HEK293 (cell line): ENCODE measurements at regions not wholly inside any gene's neighbourhood (a gene's known extent, or its start where the extent isn't known, plus 50 kb on each side); places are given as distances from the start of the nearest gene placed in this dataset.

ENCODE experiments used
- CTCF ChIA-PET: fragments of 350-600 bp; formaldehyde crosslinking; extraction: SDS; loops from one replicate; lab custom pipeline; 2021; ENCODE audit warnings: antibody characterized with exemption; lab: Yijun Ruan, JAX
- POLR2A ChIA-PET: fragments of 300-600 bp; formaldehyde crosslinking; extraction: SDS; loops from one replicate; lab custom pipeline; 2020; ENCODE audit warnings: antibody characterized with exemption, inconsistent platforms; lab: Yijun Ruan, JAX
- H3K27ac ChIP-seq: fragments of 200-500 bp; sonication (Bioruptor generic); 2 replicates; pipeline ENCODE4 v1.5.1; 2014; ENCODE audit warnings: low read depth, low read length, control low read depth, inconsistent platforms; ENCODE audit errors: extremely low read depth
- H3K36me3 ChIP-seq, 2 experiments: fragments of 200-500 bp in 1 of 2; sonication (Bioruptor generic) in 1 of 2; 1 replicate in 1 of 2; 2 replicates in 1 of 2; pipeline ENCODE4 v1.5.1; 2014 to 2017; ENCODE audit warnings: inconsistent platforms in 2 of 2, low read length in 2 of 2; ENCODE audit not compliant: control insufficient read depth in 2 of 2, insufficient read depth in 1 of 2
- H3K4me1 ChIP-seq: fragments of 200-500 bp; sonication (Bioruptor generic); 2 replicates; pipeline ENCODE4 v1.5.1; 2014; ENCODE audit warnings: mild to moderate bottlenecking, low read length, inconsistent platforms; ENCODE audit not compliant: control insufficient read depth, insufficient read depth
- H3K4me3 ChIP-seq: 2 replicates; pipeline ENCODE4 v1.5.1; 2011; ENCODE audit warnings: low read depth, mild to moderate bottlenecking, control low read depth, low read length, moderate library complexity
- H3K9me3 ChIP-seq: fragments of 200-500 bp; sonication (Bioruptor generic); 2 replicates; pipeline ENCODE4 v1.5.1; 2014; ENCODE audit warnings: low read depth, low read length, inconsistent platforms; ENCODE audit not compliant: control insufficient read depth, insufficient read depth
- CTCF ChIP-seq: fragments of 450-650 bp; formaldehyde crosslinking; IDR thresholded peaks from 2 replicates; pipeline ENCODE4 v1.5.1; 2016; ENCODE audit warnings: missing biosample characterization, missing genetic modification characterization
- GLIS1 ChIP-seq: fragments of 450-650 bp; formaldehyde crosslinking; IDR thresholded peaks from 2 replicates; pipeline ENCODE4 v1.5.1; 2016; ENCODE audit warnings: missing biosample characterization, missing genetic modification characterization
- HIC1 ChIP-seq: fragments of 450-650 bp; formaldehyde crosslinking; IDR thresholded peaks from 2 replicates; pipeline ENCODE4 v1.5.1; 2016; ENCODE audit warnings: missing biosample characterization, missing genetic modification characterization
- HOXA7 ChIP-seq: sonication (generic); formaldehyde crosslinking; IDR thresholded peaks from 2 replicates; pipeline ENCODE4 v1.8.1; 2022; ENCODE audit warnings: missing genetic modification reagents, borderline replicate concordance
- PRDM10 ChIP-seq: fragments of 450-650 bp; formaldehyde crosslinking; IDR thresholded peaks from 2 replicates; pipeline ENCODE4 v1.5.1; 2016; ENCODE audit warnings: missing biosample characterization, missing genetic modification characterization
- RBAK ChIP-seq: fragments of 450-650 bp; formaldehyde crosslinking; IDR thresholded peaks from 2 replicates; pipeline ENCODE4 v1.5.1; 2016; ENCODE audit warnings: missing biosample characterization, missing genetic modification characterization
- ZFHX2 ChIP-seq: fragments of 450-650 bp; formaldehyde crosslinking; conservative IDR thresholded peaks from 2 replicates; pipeline ENCODE4 v1.5.1; 2016; ENCODE audit warnings: missing biosample characterization, missing genetic modification characterization
- ZNF174 ChIP-seq: fragments of 450-650 bp; formaldehyde crosslinking; IDR thresholded peaks from 2 replicates; pipeline ENCODE4 v1.5.0; 2017; ENCODE audit warnings: missing biosample characterization, mild to moderate bottlenecking, missing genetic modification characterization
- ZNF184 ChIP-seq: fragments of 450-650 bp; IDR thresholded peaks from 2 replicates; pipeline ENCODE4 v1.5.1; 2018; ENCODE audit warnings: missing biosample characterization, mild to moderate bottlenecking, missing genetic modification characterization
- ZNF280D ChIP-seq: fragments of 450-650 bp; formaldehyde crosslinking; IDR thresholded peaks from 2 replicates; pipeline ENCODE4 v1.5.1; 2016; ENCODE audit warnings: missing biosample characterization, missing genetic modification characterization
- ZNF510 ChIP-seq: fragments of 450-650 bp; formaldehyde crosslinking; IDR thresholded peaks from 2 replicates; pipeline ENCODE4 v1.5.1; 2018; ENCODE audit warnings: mild to moderate bottlenecking, missing genetic modification characterization, missing biosample characterization; ENCODE audit not compliant: insufficient replicate concordance
- ZNF600 ChIP-seq: fragments of 450-650 bp; formaldehyde crosslinking; IDR thresholded peaks from 2 replicates; pipeline ENCODE4 v1.5.1; 2016; ENCODE audit warnings: missing biosample characterization, missing genetic modification characterization
- ZNF624 ChIP-seq: fragments of 450-650 bp; formaldehyde crosslinking; IDR thresholded peaks from 2 replicates; pipeline ENCODE4 v1.5.1; 2017; ENCODE audit warnings: missing biosample characterization, missing genetic modification characterization
- ZNF645 ChIP-seq: fragments of 450-650 bp; formaldehyde crosslinking; IDR thresholded peaks from 2 replicates; pipeline ENCODE4; 2016; ENCODE audit warnings: missing biosample characterization, missing genetic modification characterization
- ZNF785 ChIP-seq: fragments of 450-650 bp; formaldehyde crosslinking; IDR thresholded peaks from 2 replicates; pipeline ENCODE4 v1.5.1; 2016; ENCODE audit warnings: missing biosample characterization, missing genetic modification characterization
- ZSCAN18 ChIP-seq: fragments of 450-650 bp; formaldehyde crosslinking; IDR thresholded peaks from 2 replicates; pipeline ENCODE4 v1.5.1; 2016; ENCODE audit warnings: missing biosample characterization, missing genetic modification characterization
- ZSCAN23 ChIP-seq: fragments of 450-650 bp; formaldehyde crosslinking; IDR thresholded peaks from 2 replicates; pipeline ENCODE4 v1.5.1; 2016; ENCODE audit warnings: missing biosample characterization, missing genetic modification characterization

GRCh38 chr5:79924936-79925893, 65.8 kb downstream of the MTX3 start:
- Histone ChIP-seq H3K27ac (no peak overlapping the region), H3K4me1 (no peaks in the 10 kb centered on the region), H3K36me3 (no peaks in the 10 kb centered on the region)
- ChIA-PET POLR2A (no interaction called here), CTCF (interaction anchor here (0.5 to 1.1 kb wide), 7 partner anchors 47 to 760 kb away, joined by 3 to 4 read pairs (median 3); no protein-coding TSS in a partner anchor)
- TF ChIP-seq HIC1 (tag by site-specific recombination), result no peak
- TF ChIP-seq ZSCAN23 (tag by site-specific recombination), result no peak
- no peak for TF ChIP-seq ZNF645 (tag by site-specific recombination)
- TF ChIP-seq HOXA7, result no peak
- TF ChIP-seq ZNF600 (tag by site-specific recombination), result no peak
- no peak for TF ChIP-seq ZNF624 (tag by site-specific recombination)
- no peak for TF ChIP-seq ZNF280D (tag by site-specific recombination)
- no peak for TF ChIP-seq RBAK
- TF ChIP-seq PRDM10 (tag by site-specific recombination), result no peak
- no peak for TF ChIP-seq ZSCAN18 (tag by site-specific recombination)
- no peak for TF ChIP-seq CTCF (tag by site-specific recombination)
- no peak for TF ChIP-seq ZNF184
- TF ChIP-seq ZNF174, result no peak
- no peak for TF ChIP-seq GLIS1 (tag by site-specific recombination)
- TF ChIP-seq ZFHX2 (tag by site-specific recombination), result no peak
- no peak for TF ChIP-seq ZNF510 (tag by site-specific recombination)
- TF ChIP-seq ZNF785 (tag by site-specific recombination), result no peak
- TF ChIP-seq, all 188 proteins: peak for 0
- H3K4me3 ChIP-seq, result no peak overlapping the region
- no peaks in the 10 kb centered on the region for H3K9me3 ChIP-seq
